Stimulated activated CD8-positive, alpha-beta memory T cell treated with anti-CD3 and anti-CD28 coated beads, Interleukin-15, amount 100 ng/mL, for 4 hours (primary cell): ENCODE measurements at regions not wholly inside any gene's neighbourhood (a gene's known extent, or its start where the extent isn't known, plus 50 kb on each side); places are given as distances from the start of the nearest gene placed in this dataset.

ENCODE experiments used
- DNase-seq, 2 donors: peaks; one replicate each; pipeline ENCODE4 v3.0.0-alpha.2; 2020; ENCODE audit warnings: low read depth in 2 of 2

DNA sequence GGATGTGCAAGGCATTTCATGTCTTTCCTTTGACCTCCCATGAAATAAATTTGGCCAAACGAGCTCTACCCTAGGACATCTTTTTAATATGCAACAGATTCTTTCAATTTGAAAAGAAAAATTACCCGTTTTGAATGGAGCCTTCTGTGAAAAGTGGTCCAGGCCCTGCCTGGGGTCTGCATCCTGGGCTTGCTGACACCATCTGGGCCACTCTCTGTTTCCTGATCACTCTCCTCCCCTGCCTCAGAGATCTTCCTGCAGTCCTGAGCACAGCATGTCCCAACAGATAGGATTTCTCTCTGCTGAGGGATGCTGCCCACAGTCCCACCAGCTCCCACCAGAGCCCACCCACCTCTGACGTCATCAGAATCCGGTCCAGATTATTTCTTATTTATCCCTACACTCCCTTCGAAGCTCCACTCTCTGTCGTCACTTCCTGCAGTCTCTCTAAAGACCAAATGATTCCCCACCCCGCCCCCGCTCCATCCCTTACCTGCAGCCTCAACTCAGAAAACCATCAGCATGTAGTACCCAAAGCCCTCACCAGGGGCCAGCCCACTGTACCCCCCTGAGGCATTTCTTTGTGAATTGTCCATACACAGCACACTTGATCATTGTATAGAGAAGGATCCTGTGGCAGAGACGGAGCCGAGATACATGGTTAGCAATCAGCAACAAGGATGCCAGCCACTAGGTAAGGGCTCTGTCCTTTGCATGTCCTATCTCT is 192.1 kb upstream of the MGMT start:
- DNase-seq, result no peak

DNA sequence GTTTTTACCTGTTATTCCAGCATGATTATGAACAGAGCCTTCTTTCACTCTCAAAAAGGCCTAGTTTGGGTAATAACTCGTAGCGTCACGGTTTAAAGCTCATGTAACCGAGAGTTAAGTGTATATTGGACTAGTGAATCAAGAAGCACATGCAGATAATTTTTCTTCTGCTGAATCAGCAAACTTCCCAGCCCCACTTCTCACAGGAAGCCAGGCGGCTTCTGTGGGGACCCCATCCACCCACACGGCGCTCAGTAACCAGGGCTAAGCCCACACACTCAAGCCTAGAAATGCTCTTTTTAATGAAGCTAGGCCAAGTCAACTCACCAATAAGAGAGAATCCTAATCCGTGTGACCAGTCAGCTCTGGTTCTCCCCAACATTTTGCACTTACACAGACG is 191.2 kb upstream of the MGMT start:
- DNase-seq, result no peak

DNA sequence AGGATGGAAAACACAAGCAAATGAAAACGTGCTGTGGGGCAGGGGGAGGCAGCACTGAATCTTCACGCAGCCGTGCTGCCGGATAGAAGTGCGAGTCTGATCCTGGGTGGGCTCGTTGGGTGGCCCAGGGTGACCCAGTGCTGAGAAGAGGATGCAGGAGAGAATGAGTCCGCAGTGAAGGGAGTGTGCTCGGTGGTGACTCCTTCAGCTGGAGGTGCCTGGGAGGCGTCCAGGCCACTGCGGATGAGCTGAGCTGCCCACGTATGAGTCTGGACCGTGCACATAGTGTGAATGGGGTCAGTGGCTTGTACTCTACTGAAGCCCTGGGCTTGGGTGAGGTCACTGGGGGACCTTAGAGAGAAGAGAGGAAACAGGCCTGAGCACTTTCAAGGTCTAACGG is 190.0 kb upstream of the MGMT start:
- DNase-seq, result no peak

DNA sequence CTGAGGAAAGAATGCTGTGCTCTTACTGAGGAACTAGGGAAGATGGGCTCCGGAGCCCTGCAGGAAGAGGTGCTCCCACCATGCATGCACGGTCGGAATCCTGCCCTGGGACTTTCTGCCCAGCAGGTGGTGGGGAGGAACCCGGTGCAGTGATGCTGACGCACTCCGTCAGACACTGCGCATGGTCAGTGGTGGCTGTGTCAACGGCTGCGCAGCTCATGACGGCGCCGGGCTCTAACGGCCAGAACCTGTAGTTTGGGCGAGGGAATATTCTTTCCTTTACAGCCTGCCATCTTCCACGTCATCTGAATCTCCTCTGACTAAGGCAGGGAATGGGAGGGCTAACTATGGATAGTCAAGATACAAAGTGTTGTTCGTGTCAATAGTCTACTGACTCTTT is 189.2 kb upstream of the MGMT start:
- DNase-seq, result no peak

DNA sequence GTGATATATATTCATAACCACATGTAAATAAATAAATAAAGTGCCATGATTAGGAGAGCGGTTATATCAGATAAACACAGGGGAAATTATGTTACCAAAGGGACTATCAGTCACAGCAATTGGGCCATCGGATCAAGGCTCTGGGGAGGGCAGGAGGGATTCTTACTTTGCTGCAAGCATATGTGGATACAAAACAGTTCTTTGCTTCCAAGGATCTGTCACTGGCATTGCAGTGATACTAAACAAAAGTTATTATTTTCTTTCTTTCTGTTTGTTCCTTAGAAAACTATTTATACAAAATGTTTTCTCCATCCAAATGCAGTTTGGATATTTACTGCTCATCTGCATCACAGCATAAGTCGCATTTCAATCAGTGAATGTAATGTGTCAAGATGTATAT is 188.4 kb upstream of the MGMT start:
- no peak for DNase-seq

DNA sequence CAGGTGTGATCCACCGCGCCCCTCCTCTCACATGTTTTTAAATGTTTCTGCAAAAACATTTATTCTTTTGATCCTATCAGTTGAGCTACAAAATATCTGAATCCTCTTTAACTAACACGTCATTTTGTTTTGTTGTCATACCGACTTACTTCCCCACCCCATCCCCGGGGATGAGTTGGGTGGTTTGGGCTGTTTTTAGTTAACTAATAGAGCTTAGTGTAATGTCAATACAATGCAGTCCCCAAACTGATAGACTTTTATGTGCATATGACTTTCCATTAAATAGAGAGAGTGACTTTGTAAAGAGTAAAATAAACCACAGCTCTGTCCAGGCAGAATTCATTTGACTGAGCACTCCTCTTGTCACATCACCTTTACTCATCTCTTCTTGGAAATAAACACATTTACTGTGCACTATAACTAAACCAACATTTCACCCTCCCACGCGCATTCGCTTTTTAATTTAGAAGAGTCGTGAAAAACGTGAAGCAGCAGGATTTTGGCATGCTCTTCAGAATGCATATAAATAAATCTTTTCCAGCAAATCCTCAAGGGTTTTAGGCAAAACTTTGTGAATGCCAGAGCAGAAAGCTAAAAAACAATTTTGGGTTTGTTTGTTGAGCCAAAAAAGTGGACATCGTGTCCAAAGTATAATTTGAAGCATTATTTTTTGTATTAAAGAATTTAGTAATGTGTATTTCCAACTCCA is 187.4 kb upstream of the MGMT start:
- no peak for DNase-seq

DNA sequence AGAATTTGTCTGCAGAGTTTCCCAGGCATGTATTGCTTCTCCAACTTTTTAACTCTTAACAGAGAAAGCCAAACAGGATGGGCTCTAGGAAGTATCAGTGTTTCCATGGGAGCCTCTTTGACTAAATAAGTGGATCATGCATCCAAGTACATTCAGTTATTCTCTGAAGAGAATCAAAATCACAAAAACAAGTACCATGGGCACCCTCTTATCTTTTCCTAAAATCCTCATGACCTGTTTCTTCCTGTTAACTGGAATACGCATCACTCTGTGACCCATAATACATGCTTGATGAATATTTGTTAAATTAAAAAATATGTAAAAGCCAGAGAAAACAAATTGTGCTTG is 186.9 kb upstream of the MGMT start:
- no peak for DNase-seq

DNA sequence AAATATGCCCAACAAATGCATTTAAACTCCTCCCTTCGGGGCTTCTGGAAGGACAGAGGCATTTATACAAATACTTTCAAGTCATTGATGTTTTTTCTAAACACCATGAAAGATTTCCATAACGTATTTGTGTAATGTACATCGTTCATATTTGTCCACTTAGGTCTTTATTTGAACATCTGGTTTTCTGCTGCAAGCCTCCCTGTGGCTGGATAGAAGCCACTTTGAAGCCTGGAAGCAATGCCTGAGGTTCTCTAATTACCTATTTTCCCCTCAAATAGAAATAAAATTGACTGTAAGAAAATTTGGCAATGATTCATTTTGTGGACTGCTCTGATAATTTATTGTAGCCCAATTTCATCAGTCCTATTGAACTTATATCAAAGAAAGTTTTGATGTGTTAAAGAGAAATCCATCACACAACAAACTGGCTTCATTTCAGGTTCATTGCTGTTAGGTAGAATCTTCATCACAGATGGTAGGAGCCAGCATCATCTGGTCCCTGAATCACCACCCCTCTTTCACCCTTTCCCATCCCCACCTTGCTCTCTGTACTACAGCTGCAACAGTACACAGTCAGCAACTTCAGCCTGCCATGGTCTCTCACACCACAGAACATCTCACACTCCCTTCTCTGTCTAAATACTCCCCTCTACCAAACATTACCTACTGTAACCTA is 186.0 kb upstream of the MGMT start:
- no peak for DNase-seq

DNA sequence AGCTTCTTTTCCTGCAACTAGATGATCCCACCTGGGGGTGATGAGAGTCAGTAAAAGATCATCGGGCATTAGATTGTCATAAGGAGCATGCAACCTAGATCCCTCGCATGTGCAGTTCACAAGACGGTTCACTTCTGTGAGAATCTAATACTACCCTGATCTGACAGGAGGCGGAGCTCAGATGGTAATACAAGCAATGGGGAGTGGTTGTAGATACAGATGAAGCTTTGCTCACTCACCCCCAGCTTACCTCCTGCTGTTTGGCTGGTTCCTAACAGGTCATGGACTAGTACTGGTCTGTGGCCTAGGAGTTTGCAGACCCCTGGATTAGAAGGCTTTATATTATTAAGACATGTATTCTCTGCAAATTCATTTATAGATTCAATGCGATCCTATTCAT is 181.6 kb upstream of the MGMT start:
- no peak for DNase-seq

DNA sequence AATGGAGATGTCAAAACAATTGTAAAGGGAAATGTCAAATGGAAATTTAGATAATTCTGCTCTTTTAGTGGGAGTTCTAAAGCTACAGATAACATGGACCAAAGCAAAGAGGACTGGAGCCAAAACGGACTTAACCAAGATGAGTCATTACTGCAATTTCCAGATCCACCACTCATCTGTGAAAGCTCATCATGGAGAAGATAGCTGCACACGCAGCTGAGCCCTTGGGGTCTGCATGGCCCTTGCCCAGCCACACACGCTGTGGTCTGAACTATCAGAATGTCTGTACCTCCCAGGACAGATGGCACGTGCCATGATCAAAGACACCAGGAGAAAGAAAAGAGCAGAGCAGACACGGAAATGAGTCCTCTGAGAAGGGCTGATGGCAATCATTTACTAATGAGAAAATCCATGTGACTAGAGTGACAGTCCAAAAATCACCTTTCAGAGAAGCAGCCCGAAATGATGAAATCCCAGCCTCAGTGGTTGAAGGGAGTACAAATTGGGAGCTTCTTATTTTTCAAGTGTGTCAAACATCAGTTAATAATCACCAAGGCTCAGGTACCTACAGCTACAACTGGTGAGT is 177.9 kb upstream of the MGMT start:
- no peak for DNase-seq

DNA sequence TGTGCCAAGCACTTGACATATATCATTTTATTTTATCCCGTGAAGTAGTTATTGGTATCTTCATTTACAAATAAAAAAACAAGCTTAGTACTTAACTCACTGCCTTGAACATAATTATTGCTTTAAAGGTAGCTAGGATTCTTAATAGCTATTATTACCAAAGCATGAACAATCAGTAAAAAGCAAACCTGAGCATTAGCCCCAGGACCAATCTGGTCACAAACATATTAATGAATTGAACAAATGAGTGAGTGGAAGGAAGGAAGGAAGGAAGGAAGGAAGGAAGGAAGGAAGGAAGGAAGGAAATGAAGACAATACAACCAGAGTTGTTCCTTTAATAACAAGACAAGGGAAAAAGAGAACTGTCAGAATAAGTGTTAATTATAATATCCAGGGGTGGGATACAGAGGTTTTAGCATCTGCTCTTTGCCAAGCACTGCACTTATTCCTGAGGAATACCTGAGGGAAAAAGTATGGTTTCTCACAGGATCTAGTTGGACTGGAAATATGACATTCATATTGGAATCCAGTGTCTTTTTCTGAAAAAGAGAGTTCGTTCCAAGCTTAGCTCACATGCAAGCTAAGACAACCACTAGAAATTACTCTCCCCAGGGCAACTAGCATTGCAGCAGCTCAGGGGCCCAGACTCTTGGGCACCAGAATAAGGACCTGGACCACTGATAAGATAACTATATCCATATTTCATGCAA is 172.9 kb upstream of the MGMT start:
- DNase-seq, result no peak

DNA sequence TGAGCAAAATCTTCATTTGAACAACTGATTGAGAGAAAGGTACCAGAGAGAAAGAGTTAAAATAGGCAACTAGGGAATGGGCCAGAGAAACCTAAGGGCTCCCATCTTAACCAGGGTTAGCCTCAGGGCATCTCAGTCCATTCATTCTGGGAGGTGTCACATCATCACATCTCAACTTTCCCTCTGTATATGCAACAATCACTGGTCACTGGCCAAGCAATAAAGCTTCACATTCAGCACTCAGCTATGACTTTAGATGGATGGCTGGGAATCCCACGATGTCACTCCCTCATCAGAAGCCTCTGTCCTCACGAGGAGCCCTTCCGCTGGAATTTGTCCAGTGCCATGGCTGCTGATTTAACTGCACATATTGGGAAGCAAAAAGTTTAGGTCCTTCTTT is 172.1 kb upstream of the MGMT start:
- no peak for DNase-seq

DNA sequence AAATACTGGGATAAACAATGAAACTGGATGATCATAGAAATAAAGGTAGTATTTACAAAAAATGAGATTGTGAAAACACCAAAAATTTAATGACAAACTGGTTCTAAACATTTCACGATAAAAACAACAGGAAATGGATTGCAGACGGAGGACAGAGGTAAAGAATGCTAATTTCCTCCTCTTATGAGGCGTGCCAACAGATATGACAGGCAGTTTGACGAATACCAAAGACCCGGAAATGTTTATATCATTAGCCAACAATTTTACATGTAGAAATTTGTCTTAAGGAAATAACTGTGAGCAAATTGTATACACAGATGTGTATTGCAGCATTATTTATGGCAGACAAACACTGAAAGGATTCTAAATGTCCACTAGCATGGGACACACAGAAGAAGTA is 162.0 kb upstream of the MGMT start:
- DNase-seq, result no peak

DNA sequence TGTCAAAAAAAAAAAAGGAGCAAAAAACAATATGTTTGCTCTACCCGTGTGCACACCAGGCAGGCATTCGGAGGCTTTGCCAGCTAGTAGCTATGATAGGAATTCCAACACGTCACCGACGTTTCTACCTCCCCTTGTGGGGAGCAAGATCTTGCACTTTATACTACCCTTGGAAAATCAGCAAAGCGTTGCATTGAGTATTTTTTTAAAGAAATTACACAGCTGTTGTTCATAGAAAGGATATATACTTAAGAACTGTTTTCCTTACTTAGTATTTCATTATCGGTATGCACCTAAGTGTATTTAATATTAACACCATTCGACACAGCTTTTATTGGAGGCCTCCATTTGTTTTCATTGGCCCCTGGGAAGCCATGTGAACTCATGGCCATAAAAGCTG is 159.9 kb upstream of the MGMT start:
- no peak for DNase-seq

DNA sequence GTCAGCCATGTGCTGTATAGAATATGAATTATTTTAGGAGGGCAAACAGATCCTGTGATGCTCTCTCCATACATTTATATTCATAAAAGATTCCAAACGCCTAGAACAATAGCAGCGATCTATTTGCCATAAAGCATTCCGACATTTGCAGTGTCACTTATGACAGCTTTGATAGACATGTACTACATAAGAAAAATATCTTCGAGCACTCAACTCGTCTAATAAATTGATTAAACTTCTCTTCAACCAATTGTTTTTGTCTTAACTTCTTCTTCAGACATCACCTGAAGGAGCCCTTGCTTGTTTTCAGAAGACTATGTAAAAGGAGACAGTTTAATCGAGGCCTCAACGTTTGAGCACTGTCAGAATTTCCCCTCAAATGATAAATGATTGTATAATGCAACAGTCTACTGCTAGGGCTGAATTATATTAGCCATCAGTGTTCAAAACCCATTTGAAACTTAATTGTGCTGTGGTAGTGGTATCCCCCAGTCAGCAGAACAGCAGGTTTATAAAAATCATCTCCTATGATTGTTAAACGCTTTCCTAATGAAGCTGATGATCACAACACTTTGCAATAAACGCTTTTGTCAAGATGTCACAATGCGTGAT is 158.0 kb upstream of the MGMT start:
- no peak for DNase-seq

DNA sequence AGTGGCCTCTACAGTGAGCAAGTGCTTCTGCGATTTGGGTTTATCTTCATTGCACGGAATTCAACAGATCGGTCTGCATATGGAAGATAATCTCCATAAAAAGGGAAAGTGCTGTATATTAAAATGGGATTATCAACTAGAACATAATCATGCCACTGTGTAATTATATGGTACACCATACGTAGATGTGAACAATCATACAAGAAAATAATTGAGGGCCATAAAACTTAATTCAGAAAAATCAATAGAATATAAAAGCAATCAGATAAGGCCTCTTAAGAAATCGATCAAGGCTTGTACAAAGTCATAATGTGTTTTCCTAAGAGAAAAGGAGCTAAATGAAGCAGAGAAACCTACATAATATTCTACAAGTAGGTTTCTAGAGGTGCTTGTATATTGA is 157.5 kb upstream of the MGMT start:
- no peak for DNase-seq

DNA sequence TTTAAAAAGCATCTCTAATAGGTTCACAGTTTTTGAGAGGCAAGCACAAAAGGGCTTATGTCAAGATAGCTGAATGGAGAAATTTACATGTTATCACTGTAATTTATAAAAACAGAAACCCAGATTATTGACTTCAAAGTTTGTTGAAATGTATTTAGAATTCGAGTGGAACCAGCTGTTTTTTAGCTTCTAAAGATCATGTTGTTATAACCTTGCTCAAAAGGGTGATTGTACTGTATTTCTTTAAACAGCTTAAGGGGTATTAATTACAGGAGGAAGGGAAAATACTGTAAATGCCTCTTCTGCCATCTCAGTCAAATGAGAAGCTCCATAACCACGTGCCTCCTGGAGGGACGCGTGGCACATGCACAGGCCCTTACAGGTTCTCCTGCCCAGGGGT is 156.2 kb upstream of the MGMT start:
- DNase-seq, result no peak

DNA sequence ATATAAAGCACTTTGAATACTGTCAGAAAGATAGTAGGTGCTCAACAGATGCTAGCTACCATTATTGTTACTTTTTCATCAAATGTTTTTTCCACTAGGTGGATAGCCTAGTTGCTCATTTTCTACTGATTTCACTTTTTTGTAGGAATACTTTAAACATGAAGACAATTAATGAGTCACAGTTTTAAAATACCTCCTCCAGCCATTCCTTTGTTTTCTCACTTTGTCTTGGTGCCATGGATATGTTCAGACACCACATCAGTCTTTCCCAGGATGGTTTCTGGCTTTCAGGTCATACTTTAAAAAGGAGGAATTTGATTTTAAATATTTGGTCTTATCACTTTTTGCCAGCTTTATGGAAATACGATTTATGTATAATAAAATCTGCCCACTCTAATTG is 147.1 kb upstream of the MGMT start:
- DNase-seq, result no peak

DNA sequence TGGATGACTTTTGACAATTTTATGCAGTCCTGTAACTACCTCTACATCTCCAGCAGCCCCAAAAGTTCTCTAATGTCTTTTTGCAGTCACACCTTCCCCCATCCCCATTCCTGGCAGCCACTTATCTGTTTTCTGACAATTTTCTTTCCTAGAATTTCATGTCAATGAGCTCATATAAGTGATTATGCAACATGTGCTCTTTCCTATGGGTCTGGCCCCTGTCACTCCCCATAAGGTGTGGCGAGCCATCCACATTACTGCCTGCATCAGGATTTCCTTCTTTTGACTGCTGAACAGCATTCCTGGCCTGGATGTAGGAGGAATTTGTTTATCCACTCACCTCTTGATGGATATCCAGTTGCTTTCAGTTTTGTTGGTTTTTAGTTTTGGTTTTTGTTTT is 146.7 kb upstream of the MGMT start:
- DNase-seq, result no peak

DNA sequence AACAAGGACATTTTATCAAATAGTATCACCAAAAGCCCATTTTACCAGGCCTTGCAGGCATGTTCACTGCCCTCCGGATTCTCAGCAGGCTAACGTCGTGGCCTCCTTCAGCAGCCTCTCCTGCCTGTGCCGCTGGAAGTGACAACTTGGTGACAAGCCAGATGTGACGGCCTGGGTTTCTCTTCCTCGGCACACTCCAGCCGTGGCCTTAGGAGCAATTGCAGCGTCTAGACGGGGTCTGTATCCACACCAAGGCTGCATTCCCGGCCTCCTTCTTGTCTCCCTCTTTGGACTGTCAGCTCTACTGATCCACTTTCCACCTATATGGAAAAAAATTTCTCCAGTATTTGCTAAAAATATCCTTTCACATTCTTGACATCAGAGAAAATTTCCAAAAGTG is 145.3 kb upstream of the MGMT start:
- DNase-seq, result no peak

DNA sequence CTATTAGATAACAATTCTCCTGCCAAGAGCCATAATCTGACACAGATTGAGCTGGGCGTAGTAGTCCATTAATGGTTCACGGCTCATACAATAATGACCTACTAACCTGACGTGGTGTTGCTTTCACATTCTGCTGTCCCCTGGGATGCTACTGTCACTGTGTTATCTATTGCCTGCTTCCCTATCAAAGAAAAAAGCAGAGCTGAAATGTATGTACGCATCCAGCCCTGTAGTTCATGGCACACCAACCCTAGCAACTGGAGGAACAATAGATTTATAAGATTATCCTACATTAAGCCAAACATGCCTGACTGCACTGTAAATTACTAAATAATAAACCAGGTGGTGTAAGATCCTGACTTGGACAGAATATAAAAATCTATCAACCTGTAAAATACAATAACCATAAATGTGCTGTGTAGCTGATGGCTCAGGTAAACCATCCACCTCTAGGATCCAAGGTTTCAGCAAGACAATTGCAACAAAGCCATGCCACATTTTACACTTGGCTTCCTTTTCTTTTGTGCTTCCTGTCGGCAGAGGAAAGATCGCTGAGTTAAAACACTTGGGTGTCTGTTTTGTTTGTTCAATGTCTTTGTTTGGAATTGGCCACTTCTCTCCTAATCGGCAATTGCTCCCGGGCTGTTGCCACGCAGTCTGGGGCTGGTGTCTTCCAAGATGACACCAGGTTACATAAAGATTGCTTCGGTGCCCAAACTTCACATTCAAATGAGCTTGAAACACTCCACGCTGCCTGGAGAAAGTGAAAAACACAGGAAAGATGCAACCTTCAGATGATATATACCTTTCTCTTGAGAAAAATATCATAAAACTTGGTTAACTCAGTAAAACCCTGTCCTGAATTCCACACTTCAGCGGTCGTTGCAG is 143.9 kb upstream of the MGMT start:
- no peak for DNase-seq
